WTC11 (cell line): ENCODE measurements at regions not wholly inside any gene's neighbourhood (a gene's known extent, or its start where the extent isn't known, plus 50 kb on each side); places are given as distances from the start of the nearest gene placed in this dataset.
"Not testable (repeated sequence)": the region's sequence is repeated elsewhere in the genome, so short reads cannot be mapped to it uniquely, and the experiment has no call there.

Experiments
- ATAC-seq: fragments of 200-7000 bp; cut with Tn5 transposase; 2 replicates; pipeline ENCODE4 v1.10.0; 2021; ENCODE audit warnings: mild to moderate bottlenecking, moderate library complexity
- CTCF ChIA-PET: fragments of 300-600 bp; sonication (Branson Sonifier 250); formaldehyde crosslinking; loops from one replicate; lab custom pipeline; 2021; ENCODE audit warnings: antibody characterized with exemption; lab: Charles Lee
- POLR2A ChIA-PET: fragments of 350-600 bp; sonication (Branson Sonifier 250); formaldehyde crosslinking; loops from one replicate; lab custom pipeline; 2021; ENCODE audit warnings: antibody characterized with exemption; lab: Charles Lee
- DNase-seq: peaks from one replicate; pipeline ENCODE4 v3.0.0; 2021; ENCODE audit warnings: low spot score
- H3K27ac Mint-ChIP-seq: 2 replicates; pipeline ENCODE4 v1.8.0; 2021; ENCODE audit warnings: mixed read lengths
- H3K27me3 Mint-ChIP-seq: 2 replicates; pipeline ENCODE4 v1.8.0; 2021; ENCODE audit warnings: low read depth, mild to moderate bottlenecking, moderate library complexity, mixed read lengths
- H3K36me3 Mint-ChIP-seq: 2 replicates; pipeline ENCODE4 v1.8.0; 2021; ENCODE audit warnings: mixed read lengths
- H3K4me1 Mint-ChIP-seq: 2 replicates; pipeline ENCODE4 v1.8.0; 2022; ENCODE audit warnings: mixed read lengths
- H3K4me3 Mint-ChIP-seq: 2 replicates; pipeline ENCODE4 v1.8.0; 2021; ENCODE audit warnings: mild to moderate bottlenecking, moderate library complexity, mixed read lengths
- H3K9me3 Mint-ChIP-seq: 2 replicates; pipeline ENCODE4 v1.8.0; 2021; ENCODE audit warnings: mixed read lengths
- CTCF ChIP-seq: fragments of 200-600 bp; IDR thresholded peaks from 2 replicates; pipeline ENCODE4 v1.8.0; 2022; ENCODE audit warnings: antibody characterized with exemption
- FOXP1 ChIP-seq: sonication (generic); formaldehyde crosslinking; IDR thresholded peaks from 2 replicates; pipeline ENCODE4 v1.8.0; 2022; ENCODE audit warnings: missing genetic modification reagents, mild to moderate bottlenecking, moderate library complexity, borderline replicate concordance
- SP1 ChIP-seq: sonication (generic); formaldehyde crosslinking; conservative IDR thresholded peaks from 2 replicates; pipeline ENCODE4 v1.8.1; 2022; ENCODE audit warnings: missing genetic modification reagents
- TCF7 ChIP-seq: sonication (generic); formaldehyde crosslinking; IDR thresholded peaks from 2 replicates; pipeline ENCODE4 v1.8.0; 2022; ENCODE audit warnings: mild to moderate bottlenecking, low read depth, missing genetic modification reagents, moderate library complexity
- TEAD1 ChIP-seq: sonication (generic); formaldehyde crosslinking; IDR thresholded peaks from 2 replicates; pipeline ENCODE4 v1.8.0; 2022; ENCODE audit warnings: mild to moderate bottlenecking, missing genetic modification reagents
- TEAD4 ChIP-seq: sonication (generic); formaldehyde crosslinking; IDR thresholded peaks from 2 replicates; pipeline ENCODE4 v1.8.0; 2022; ENCODE audit warnings: mild to moderate bottlenecking, missing genetic modification reagents
- USF1 ChIP-seq: sonication (generic); formaldehyde crosslinking; IDR thresholded peaks from 2 replicates; pipeline ENCODE4 v1.8.0; 2022; ENCODE audit warnings: mild to moderate bottlenecking, missing genetic modification reagents
- ZNF263 ChIP-seq: sonication (generic); formaldehyde crosslinking; IDR thresholded peaks from 2 replicates; pipeline ENCODE4 v1.8.1; 2022; ENCODE audit warnings: low read depth, mild to moderate bottlenecking, moderate library complexity, missing genetic modification reagents
- TF ChIP-seq, protein P1 (sequence below): fragments of 250-450 bp; sonication (Bioruptor Pico); IDR thresholded peaks from 2 replicates; pipeline ENCODE4 v1.9.0; 2021; ENCODE audit warnings: mild to moderate bottlenecking
- TF ChIP-seq, protein P2 (sequence below): sonication (generic); formaldehyde crosslinking; IDR thresholded peaks from 2 replicates; pipeline ENCODE4 v1.8.1; 2023; ENCODE audit warnings: mild to moderate bottlenecking, moderate library complexity, missing genetic modification reagents
- TF ChIP-seq, protein P3 (sequence below): sonication (generic); formaldehyde crosslinking; IDR thresholded peaks from 2 replicates; pipeline ENCODE4 v1.8.1; 2023; ENCODE audit warnings: mild to moderate bottlenecking, missing genetic modification reagents, borderline replicate concordance
- TF ChIP-seq, protein P4 (sequence below): fragments of 250-450 bp; sonication (Bioruptor Pico); IDR thresholded peaks from 2 replicates; pipeline ENCODE4 v1.8.0; 2021; ENCODE audit warnings: mild to moderate bottlenecking

GRCh38 chr1:194774535-194774934 is 1588.1 kb upstream of the B3GALT2 start (continued):
- no peak for TF ChIP-seq TCF7 (CRISPR knock-in tag)
- TF ChIP-seq SP1 (CRISPR knock-in tag): no peak
- TF ChIP-seq, protein P1, sequence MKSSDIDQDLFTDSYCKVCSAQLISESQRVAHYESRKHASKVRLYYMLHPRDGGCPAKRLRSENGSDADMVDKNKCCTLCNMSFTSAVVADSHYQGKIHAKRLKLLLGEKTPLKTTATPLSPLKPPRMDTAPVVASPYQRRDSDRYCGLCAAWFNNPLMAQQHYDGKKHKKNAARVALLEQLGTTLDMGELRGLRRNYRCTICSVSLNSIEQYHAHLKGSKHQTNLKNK (CRISPR knock-in tag): no peak
- TF ChIP-seq, protein P2, sequence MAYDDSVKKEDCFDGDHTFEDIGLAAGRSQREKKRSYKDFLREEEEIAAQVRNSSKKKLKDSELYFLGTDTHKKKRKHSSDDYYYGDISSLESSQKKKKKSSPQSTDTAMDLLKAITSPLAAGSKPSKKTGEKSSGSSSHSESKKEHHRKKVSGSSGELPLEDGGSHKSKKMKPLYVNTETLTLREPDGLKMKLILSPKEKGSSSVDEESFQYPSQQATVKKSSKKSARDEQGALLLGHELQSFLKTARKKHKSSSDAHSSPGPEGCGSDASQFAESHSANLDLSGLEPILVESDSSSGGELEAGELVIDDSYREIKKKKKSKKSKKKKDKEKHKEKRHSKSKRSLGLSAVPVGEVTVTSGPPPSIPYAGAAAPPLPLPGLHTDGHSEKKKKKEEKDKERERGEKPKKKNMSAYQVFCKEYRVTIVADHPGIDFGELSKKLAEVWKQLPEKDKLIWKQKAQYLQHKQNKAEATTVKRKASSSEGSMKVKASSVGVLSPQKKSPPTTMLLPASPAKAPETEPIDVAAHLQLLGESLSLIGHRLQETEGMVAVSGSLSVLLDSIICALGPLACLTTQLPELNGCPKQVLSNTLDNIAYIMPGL (CRISPR knock-in tag): no peak
- TF ChIP-seq, protein P3, sequence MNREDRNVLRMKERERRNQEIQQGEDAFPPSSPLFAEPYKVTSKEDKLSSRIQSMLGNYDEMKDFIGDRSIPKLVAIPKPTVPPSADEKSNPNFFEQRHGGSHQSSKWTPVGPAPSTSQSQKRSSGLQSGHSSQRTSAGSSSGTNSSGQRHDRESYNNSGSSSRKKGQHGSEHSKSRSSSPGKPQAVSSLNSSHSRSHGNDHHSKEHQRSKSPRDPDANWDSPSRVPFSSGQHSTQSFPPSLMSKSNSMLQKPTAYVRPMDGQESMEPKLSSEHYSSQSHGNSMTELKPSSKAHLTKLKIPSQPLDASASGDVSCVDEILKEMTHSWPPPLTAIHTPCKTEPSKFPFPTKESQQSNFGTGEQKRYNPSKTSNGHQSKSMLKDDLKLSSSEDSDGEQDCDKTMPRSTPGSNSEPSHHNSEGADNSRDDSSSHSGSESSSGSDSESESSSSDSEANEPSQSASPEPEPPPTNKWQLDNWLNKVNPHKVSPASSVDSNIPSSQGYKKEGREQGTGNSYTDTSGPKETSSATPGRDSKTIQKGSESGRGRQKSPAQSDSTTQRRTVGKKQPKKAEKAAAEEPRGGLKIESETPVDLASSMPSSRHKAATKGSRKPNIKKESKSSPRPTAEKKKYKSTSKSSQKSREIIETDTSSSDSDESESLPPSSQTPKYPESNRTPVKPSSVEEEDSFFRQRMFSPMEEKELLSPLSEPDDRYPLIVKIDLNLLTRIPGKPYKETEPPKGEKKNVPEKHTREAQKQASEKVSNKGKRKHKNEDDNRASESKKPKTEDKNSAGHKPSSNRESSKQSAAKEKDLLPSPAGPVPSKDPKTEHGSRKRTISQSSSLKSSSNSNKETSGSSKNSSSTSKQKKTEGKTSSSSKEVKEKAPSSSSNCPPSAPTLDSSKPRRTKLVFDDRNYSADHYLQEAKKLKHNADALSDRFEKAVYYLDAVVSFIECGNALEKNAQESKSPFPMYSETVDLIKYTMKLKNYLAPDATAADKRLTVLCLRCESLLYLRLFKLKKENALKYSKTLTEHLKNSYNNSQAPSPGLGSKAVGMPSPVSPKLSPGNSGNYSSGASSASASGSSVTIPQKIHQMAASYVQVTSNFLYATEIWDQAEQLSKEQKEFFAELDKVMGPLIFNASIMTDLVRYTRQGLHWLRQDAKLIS: no peak
- no peak for TF ChIP-seq FOXP1 (CRISPR knock-in tag)
- no peak for TF ChIP-seq USF1 (CRISPR knock-in tag)
- TF ChIP-seq TEAD4: no peak

GRCh38 chr1:194755241-194755994 is 1569.0 kb upstream of the B3GALT2 start:
- CTCF ChIA-PET: no interaction called here
- POLR2A ChIA-PET: no interaction called here
- H3K9me3 Mint-ChIP-seq: peaks cover 18% of the 10 kb centered on the region
- DNase-seq (no peak), ATAC-seq (no peak)
- no peak overlapping the region for H3K27ac Mint-ChIP-seq
- no peak overlapping the region for H3K4me3 Mint-ChIP-seq
- H3K36me3 Mint-ChIP-seq: peaks cover 3% of the 10 kb centered on the region
- no peaks in the 10 kb centered on the region for H3K4me1 Mint-ChIP-seq
- no peaks in the 10 kb centered on the region for H3K27me3 Mint-ChIP-seq
- TF ChIP-seq ZNF263 (CRISPR knock-in tag) (no peak), TEAD1 (CRISPR knock-in tag) (no peak), CTCF (no peak)
- TF ChIP-seq, protein P4, sequence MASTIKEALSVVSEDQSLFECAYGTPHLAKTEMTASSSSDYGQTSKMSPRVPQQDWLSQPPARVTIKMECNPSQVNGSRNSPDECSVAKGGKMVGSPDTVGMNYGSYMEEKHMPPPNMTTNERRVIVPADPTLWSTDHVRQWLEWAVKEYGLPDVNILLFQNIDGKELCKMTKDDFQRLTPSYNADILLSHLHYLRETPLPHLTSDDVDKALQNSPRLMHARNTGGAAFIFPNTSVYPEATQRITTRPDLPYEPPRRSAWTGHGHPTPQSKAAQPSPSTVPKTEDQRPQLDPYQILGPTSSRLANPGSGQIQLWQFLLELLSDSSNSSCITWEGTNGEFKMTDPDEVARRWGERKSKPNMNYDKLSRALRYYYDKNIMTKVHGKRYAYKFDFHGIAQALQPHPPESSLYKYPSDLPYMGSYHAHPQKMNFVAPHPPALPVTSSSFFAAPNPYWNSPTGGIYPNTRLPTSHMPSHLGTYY (CRISPR knock-in tag): no peak
- TF ChIP-seq, all 79 proteins: peak for 0

DNA sequence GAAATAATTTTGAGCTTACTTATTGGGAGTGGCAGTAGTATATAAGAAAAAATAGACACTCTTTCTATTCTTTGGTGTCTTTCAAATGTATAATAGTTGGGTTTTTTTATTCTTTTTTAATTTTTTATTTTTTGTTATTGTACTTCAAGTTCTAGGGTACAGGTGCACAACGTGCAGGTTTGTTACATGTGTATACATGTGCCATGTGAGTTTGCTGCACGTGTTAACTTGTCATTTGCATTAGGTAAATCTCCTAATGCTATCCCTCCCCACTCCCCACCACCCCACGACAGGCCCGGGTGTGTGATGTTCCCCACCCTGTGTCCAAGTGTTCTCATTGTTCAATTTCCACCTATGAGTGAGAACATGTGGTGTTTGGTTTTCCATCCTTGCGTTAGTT is 1552.4 kb upstream of the B3GALT2 start:
- H3K27me3 Mint-ChIP-seq, POLR2A ChIA-PET, ATAC-seq, H3K9me3 Mint-ChIP-seq, H3K4me3 Mint-ChIP-seq, H3K4me1 Mint-ChIP-seq, H3K27ac Mint-ChIP-seq, DNase-seq, H3K36me3 Mint-ChIP-seq, CTCF ChIA-PET: not testable (repeated sequence)
